Mucosa of rectum (tissue), 2 donors: ENCODE measurements at regions not wholly inside any gene's neighbourhood (a gene's known extent, or its start where the extent isn't known, plus 50 kb on each side); places are given as distances from the start of the nearest gene placed in this dataset.

Experiments used
- H3K27ac ChIP-seq, 2 donors: one replicate each; pipeline ENCODE4 v1.7.0; 2013; ENCODE audit warnings: inconsistent platforms in 2 of 2, low read depth in 2 of 2, low read length in 2 of 2
- H3K27me3 ChIP-seq, 2 donors: one replicate each; pipeline ENCODE4 v1.7.0; 2013; ENCODE audit warnings: low read length in 2 of 2; ENCODE audit not compliant: control insufficient read depth in 2 of 2, insufficient read depth in 2 of 2
- H3K36me3 ChIP-seq, 2 donors: one replicate each; pipeline ENCODE4 v1.7.0; 2013; ENCODE audit warnings: low read length in 2 of 2; ENCODE audit not compliant: control insufficient read depth in 2 of 2, insufficient read depth in 2 of 2
- H3K4me1 ChIP-seq, 2 donors: one replicate each; pipeline ENCODE4 v1.7.0; 2013; ENCODE audit warnings: low read length in 2 of 2, mild to moderate bottlenecking in 1 of 2; ENCODE audit not compliant: control insufficient read depth in 2 of 2, insufficient read depth in 2 of 2
- H3K4me3 ChIP-seq, 2 donors: one replicate each; pipeline ENCODE4 v1.7.0; 2013; ENCODE audit warnings: low read length in 2 of 2
- H3K9ac ChIP-seq, 2 donors: one replicate each; pipeline ENCODE4 v1.7.0; 2013; ENCODE audit warnings: low read length in 2 of 2, low read depth in 1 of 2, mild to moderate bottlenecking in 1 of 2
- H3K9me3 ChIP-seq, 2 donors: one replicate each; pipeline ENCODE4 v1.7.0; 2013; ENCODE audit warnings: low read length in 2 of 2; ENCODE audit not compliant: control insufficient read depth in 2 of 2
- donor health status: healthy.
- donor health status: Normal muscosa, but diverticular disease.

DNA sequence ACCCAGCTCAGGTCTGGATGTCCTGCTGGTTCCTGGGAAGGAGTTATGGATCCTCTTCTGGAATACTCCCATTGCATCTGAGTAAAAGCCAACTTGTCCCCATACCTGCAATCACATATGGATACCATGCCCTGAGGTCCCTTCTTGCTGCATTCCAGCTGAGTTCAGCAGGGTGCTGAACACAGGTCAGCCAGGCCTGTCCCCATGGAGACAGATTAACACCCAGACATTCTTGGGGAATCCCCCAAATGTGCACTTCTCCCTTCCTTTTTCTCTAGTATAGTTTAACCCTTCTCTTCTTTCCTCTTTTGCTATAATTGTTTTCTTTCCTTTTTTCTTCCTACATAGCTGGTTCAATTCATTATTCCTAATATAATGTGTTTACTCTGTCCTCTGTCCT lies 799.6 kb upstream of the HS6ST1 start:
- Histone ChIP-seq H3K4me3 (no peak overlapping the region), H3K9me3 (no peaks in the 10 kb centered on the region), H3K36me3 (no peaks in the 10 kb centered on the region), H3K27me3 (no peaks in the 10 kb centered on the region), H3K9ac (no peak overlapping the region), H3K4me1 (no peaks in the 10 kb centered on the region), H3K27ac (no peak overlapping the region)

DNA sequence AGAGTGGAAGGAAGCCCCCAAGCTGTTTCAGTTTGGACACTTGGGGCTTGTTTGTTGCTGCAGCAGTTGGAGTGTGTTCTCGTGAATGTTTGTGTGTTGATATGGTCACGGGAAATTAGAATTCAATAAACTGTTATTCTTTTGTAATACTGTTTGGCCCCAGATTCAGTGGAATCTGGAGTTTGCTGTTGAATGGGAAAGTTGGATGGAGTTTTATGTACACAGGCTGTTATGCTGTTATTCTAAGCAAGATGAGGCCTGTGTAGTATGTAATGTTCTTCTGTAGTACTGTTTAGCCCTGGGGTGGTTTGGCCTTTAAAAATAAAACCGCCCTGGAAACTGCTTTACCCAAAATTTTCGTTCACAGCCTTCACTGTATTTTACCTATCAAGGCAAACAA lies 810.4 kb upstream of the HS6ST1 start:
- Histone ChIP-seq H3K36me3 (no peaks in the 10 kb centered on the region), H3K27me3 (no peaks in the 10 kb centered on the region), H3K27ac (no peak overlapping the region), H3K4me1 (no peaks in the 10 kb centered on the region), H3K9ac (no peak overlapping the region), H3K4me3 (no peak overlapping the region), H3K9me3 (no peaks in the 10 kb centered on the region)

DNA sequence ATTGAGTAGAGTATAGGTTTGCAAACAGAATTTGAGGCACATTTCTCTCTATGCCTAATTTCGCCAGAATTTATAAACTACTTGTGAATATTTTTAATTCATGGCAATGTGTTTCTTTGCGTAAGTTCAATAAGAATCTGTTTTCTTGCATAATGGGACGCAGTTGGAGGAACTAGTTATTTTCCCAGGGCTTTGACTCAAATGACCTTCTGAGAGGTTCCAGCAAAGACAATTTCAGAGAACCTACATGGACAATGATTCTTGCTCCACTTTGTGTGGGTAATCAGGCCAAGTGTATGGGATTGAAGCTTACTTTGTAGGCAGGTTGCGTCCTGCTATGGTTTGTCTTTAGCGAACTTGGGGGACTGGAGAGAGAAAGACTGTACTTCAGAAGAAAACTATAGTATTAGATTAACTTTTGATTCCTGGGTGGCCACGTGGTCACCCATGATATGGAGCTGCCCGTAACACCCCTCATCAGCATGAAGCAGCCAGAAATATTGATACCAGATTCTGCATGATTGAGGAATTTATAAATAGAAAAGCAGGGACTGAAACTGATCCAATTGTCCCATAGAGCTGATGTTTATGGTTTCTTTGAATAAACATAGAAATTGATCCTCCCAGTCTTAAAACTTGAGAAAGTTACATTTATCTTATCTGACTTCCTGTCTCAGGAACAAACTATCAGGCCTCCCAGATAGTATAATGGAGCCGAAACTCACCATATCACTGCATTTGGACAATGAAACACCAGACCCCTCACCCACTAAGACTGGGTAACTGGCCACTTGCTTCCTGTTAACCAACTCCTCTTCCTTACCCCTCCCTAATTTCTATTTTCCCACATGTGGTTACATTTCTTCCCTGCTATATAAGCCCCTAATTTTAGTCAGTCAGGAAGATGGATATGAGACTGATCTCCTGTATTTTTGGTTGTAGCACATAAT lies 815.3 kb upstream of the HS6ST1 start:
- Histone ChIP-seq H3K4me1 (no peaks in the 10 kb centered on the region), H3K36me3 (no peaks in the 10 kb centered on the region), H3K4me3 (no peak overlapping the region), H3K27me3 (no peaks in the 10 kb centered on the region), H3K27ac (no peak overlapping the region), H3K9ac (no peak overlapping the region), H3K9me3 (no peaks in the 10 kb centered on the region)

DNA sequence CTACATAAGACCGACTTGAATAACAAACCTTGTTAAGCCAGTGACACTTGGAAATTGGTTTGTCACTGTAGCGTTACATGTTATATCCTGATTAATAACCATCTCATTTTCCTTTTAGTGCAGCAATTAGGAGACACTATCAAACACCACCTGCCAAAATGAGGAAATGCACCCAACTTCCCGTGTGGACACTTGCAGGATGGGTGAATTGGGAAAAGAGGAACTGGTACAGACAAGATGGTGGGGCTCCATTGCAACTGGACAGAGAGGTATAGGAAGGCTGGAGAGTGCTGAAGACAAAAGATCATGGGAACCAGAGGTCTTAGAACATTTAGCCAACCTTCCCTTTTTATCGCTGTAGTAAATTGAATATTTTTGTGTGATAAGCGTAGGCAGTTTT lies 816.3 kb upstream of the HS6ST1 start:
- Histone ChIP-seq H3K36me3 (no peaks in the 10 kb centered on the region), H3K4me1 (no peaks in the 10 kb centered on the region), H3K9ac (no peak overlapping the region), H3K27ac (no peak overlapping the region), H3K27me3 (no peaks in the 10 kb centered on the region), H3K4me3 (no peak overlapping the region), H3K9me3 (no peaks in the 10 kb centered on the region)

DNA sequence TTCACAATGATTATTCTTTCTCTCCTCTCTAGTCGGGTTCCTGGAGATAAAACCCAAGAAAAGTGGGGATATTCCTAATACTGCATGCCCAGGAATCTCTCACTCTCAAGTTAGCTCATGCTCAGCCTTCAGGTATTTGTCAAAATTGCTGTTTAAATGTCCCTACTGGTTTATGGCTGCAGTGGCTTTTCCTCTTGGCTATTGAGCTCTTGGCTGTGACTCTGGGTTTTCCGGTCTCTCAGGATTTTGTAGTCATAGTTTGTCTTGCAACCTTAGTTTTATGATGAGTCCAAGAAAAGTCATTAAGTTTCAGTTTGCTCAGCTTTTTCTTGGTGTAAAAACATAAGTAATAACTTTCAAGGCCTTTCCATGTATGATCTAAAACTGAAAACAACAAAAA lies 820.7 kb upstream of the HS6ST1 start:
- H3K27ac ChIP-seq, result no peak overlapping the region
- H3K27me3 ChIP-seq, result no peaks in the 10 kb centered on the region
- H3K4me3 ChIP-seq, result no peak overlapping the region
- H3K9ac ChIP-seq, result no peak overlapping the region
- H3K4me1 ChIP-seq, result no peaks in the 10 kb centered on the region
- H3K36me3 ChIP-seq, result no peaks in the 10 kb centered on the region
- H3K9me3 ChIP-seq, result no peaks in the 10 kb centered on the region

DNA sequence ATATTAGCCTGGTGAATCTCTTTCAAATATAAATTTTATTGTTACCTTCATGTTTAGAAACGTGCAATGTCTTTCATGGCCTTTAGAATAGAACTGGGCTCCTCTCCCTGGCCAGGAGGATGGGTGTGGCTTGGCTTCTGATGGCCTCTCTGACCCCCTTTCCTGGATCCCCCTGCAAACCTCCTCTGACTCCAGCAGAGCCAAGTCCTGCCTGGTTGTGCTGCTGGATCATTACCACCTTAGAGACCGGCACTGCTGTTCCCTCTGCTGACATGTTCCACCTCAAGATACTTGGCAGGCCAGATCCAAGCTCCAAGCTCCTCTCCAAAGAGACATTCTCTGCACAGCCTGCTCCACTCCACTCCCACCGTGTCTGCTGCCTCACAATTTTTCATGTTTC lies 823.8 kb upstream of the HS6ST1 start:
- Histone ChIP-seq H3K9me3 (no peaks in the 10 kb centered on the region), H3K27me3 (no peaks in the 10 kb centered on the region), H3K36me3 (no peaks in the 10 kb centered on the region), H3K4me3 (no peak overlapping the region), H3K9ac (no peak overlapping the region), H3K4me1 (no peaks in the 10 kb centered on the region), H3K27ac (no peak overlapping the region)

DNA sequence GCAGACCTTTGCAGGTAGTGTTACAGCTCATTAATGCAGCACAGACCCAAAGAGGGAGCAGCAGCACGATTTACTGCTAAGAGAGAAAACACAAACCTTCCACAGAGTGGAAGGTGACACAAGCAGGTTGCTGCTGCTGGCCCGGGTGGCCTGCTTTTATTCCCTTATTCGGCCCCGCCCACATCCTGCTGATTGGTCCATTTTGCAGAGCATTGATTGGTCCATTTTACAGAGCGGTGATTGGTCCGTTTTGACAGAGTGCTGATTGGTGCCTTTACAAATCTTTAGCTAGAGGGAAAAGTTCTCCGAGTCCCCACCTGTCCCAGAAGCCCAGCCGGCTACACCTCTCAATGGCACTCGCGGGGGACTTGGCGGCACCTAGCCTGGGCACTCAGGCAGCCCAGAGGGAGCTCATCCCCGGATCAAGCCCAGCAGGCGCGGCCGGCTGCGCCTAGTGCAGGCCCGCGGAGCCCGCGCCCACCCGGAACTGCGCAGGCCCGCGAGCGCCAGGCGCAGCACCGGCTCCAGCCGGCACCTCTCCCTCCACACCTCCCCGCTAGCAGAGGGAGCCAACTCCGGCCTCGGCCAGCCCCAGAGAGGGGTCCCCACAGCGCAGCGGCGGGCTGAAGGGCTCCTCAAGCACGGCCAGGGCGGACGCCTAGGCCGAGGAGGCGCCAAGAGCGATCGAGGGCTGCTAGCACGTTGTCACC lies 825.6 kb upstream of the HS6ST1 start:
- no peaks in the 10 kb centered on the region for H3K9me3 ChIP-seq
- no peak overlapping the region for H3K4me3 ChIP-seq
- no peaks in the 10 kb centered on the region for H3K4me1 ChIP-seq
- no peak overlapping the region for H3K27ac ChIP-seq
- no peaks in the 10 kb centered on the region for H3K27me3 ChIP-seq
- no peak overlapping the region for H3K9ac ChIP-seq
- H3K36me3 ChIP-seq, result no peaks in the 10 kb centered on the region

DNA sequence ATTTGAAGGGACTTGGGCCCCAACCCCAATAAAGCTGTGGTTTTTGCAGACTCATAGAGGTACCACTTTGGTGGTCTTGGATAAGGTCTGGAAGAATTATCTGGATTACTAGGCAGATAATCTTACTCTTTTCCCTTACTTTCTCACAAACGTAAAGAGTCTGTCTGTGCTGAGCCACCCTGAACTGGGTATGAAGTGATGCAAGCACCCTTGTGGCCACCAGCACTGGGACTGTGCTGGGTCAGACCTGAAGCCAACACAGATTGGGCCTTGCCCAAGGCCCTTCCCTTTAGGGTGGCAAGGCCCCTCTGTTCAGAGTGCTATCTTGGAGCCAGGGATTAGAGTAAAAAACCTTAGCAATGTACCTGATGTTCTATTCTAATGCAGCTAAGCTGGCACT lies 827.0 kb upstream of the RAB6C start:
- no peaks in the 10 kb centered on the region for H3K9me3 ChIP-seq
- no peaks in the 10 kb centered on the region for H3K36me3 ChIP-seq
- H3K27me3 ChIP-seq, result no peaks in the 10 kb centered on the region
- no peak overlapping the region for H3K4me3 ChIP-seq
- H3K9ac ChIP-seq, result no peak overlapping the region
- no peak overlapping the region for H3K27ac ChIP-seq
- H3K4me1 ChIP-seq, result no peaks in the 10 kb centered on the region

DNA sequence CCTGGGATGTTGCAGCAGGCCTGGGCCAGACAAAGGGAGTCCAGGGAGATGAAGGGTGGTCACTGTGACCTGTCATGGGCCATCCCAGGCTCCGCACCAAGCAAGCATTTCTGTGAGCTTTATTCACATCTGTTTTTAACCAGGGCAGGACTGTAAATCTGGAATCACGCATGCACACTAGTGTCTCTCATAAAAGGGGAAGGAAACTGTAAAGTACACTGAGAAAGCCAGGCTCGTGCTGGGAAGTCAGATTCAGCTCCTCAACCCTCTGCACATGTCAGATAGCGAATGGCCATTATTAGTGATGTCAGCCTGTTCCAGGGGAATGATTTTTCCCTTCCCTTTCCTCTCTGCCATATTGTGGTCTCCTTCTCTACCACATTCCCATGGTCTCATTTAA lies 818.6 kb upstream of the RAB6C start:
- Histone ChIP-seq H3K9ac (no peak overlapping the region), H3K9me3 (no peaks in the 10 kb centered on the region), H3K27me3 (no peaks in the 10 kb centered on the region), H3K4me1 (no peaks in the 10 kb centered on the region), H3K27ac (no peak overlapping the region), H3K4me3 (no peak overlapping the region), H3K36me3 (no peaks in the 10 kb centered on the region)

DNA sequence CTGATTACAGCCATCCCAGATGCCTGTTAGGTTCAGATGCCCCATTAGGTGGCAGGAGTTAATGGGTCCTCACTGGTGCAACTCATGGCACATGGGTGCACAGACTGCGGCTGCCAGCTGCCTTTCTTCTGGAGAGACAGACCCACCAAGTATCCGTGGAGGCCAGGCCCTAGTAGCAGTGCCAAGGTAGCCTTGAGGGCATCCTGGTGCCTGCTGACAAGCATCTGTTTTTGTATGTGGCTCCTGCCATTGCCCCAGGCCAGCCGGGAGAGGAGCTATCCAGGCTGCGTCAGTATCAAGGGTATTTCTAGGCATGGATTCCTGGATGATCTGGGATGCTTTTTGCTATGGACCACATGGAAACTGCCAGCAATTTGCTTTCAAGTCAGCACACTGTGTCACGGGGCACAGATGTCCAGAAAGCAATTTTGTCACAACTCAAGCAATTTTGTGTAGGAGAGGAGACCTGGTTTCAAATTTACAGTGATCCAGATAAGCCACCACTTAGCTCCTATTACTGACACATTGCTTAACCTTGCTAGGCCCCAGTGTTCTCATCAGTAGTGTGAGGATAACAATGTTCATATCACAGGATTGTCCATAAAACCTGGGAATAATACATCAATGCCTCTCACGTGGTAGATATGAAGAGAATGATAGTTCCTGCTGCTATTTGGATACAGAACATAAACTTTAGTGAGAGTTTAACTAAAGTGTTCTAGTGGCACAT lies 815.1 kb upstream of the RAB6C start:
- Histone ChIP-seq H3K36me3 (no peaks in the 10 kb centered on the region), H3K9me3 (no peaks in the 10 kb centered on the region), H3K4me3 (no peak overlapping the region), H3K27me3 (no peaks in the 10 kb centered on the region), H3K9ac (no peak overlapping the region), H3K4me1 (no peaks in the 10 kb centered on the region), H3K27ac (no peak overlapping the region)
